HepG2 (cell line): ENCODE measurements at regions not wholly inside any gene's neighbourhood (a gene's known extent, or its start where the extent isn't known, plus 50 kb on each side); places are given as distances from the start of the nearest gene placed in this dataset.
A peak's percentile ranks its signal among the peaks of the same experiment; 100 is the strongest.

Experiments used
- ARID3A ChIP-seq: IDR thresholded peaks from 2 replicates; pipeline ENCODE4 v1.6.1; 2012; ENCODE audit warnings: low read depth, low read length, improper control_type of control experiment
- ATF5 ChIP-seq: sonication (generic); formaldehyde crosslinking; IDR thresholded peaks from 2 replicates; pipeline ENCODE4 v1.4.0; 2020; ENCODE audit warnings: mild to moderate bottlenecking, low read depth, missing genetic modification reagents
- ATRX ChIP-seq: sonication (generic); formaldehyde crosslinking; IDR thresholded peaks from 2 replicates; pipeline ENCODE4 v1.4.0; 2020; ENCODE audit warnings: missing genetic modification reagents, borderline replicate concordance
- BCL6 ChIP-seq: IDR thresholded peaks from 2 replicates; pipeline ENCODE4 v1.6.1; 2016; ENCODE audit warnings: missing genetic modification reagents, missing compliant biosample characterization
- ETV5 ChIP-seq: IDR thresholded peaks from 2 replicates; pipeline ENCODE4 v1.6.1; 2018; ENCODE audit warnings: missing biosample characterization, missing genetic modification reagents, inconsistent platforms, borderline replicate concordance
- FOSL2 ChIP-seq: sonication (generic); formaldehyde crosslinking; IDR thresholded peaks from 2 replicates; pipeline ENCODE4 v1.4.0; 2020; ENCODE audit warnings: missing genetic modification reagents
- FOXA1 ChIP-seq, 2 experiments: fragments of 450-650 bp in 1 of 2; sonication (generic) in 1 of 2; formaldehyde crosslinking in 1 of 2; IDR thresholded peaks; 2 replicates each; pipeline versions ENCODE4 v1.4.0 to v1.6.1; 2016 to 2020; ENCODE audit warnings: missing genetic modification reagents in 1 of 2
- KIAA2018 ChIP-seq: sonication (generic); formaldehyde crosslinking; IDR thresholded peaks from 2 replicates; pipeline ENCODE4 v1.5.0; 2020; ENCODE audit warnings: mild to moderate bottlenecking, missing genetic modification reagents, borderline replicate concordance
- MED1 ChIP-seq: sonication (generic); formaldehyde crosslinking; IDR thresholded peaks from 2 replicates; pipeline ENCODE4 v1.4.0; 2020; ENCODE audit warnings: missing genetic modification reagents
- MIXL1 ChIP-seq: IDR thresholded peaks from 2 replicates; pipeline ENCODE4 v1.6.1; 2016
- PAXIP1 ChIP-seq: sonication (generic); formaldehyde crosslinking; conservative IDR thresholded peaks from 2 replicates; pipeline ENCODE4 v1.4.0; 2020; ENCODE audit warnings: mild to moderate bottlenecking, missing genetic modification reagents, moderate library complexity
- SAFB2 ChIP-seq: sonication (generic); formaldehyde crosslinking; IDR thresholded peaks from 2 replicates; pipeline ENCODE4 v1.5.1; 2020; ENCODE audit warnings: missing genetic modification reagents, low read depth, mild to moderate bottlenecking, borderline replicate concordance
- SAP130 ChIP-seq: IDR thresholded peaks from 2 replicates; pipeline ENCODE4 v1.6.1; 2016; ENCODE audit warnings: low read depth
- TCF7L2 ChIP-seq: IDR thresholded peaks from 2 replicates; pipeline ENCODE4 v1.6.1; 2011; ENCODE audit warnings: mild to moderate bottlenecking, low read depth, low read length, moderate library complexity
- ZMYM4 ChIP-seq: sonication (generic); formaldehyde crosslinking; IDR thresholded peaks from 2 replicates; pipeline ENCODE4 v1.8.1; 2023; ENCODE audit warnings: mild to moderate bottlenecking, missing genetic modification reagents
- ZNF12 ChIP-seq: sonication (generic); formaldehyde crosslinking; IDR thresholded peaks from 2 replicates; pipeline ENCODE4 v1.5.0; 2020; ENCODE audit warnings: missing genetic modification reagents
- ZNF160 ChIP-seq: sonication (generic); formaldehyde crosslinking; IDR thresholded peaks from 2 replicates; pipeline ENCODE4 v1.8.0; 2022; ENCODE audit warnings: mild to moderate bottlenecking, inconsistent platforms, missing genetic modification reagents

GRCh38 chr7:66442385-66442784 lies 186.3 kb upstream of the KCTD7 start (continued):
- peak; percentile 12; the same call in 1 of the 2 replicates for TF ChIP-seq ZNF12 (CRISPR knock-in tag)
- no peak for TF ChIP-seq TCF7L2
- peak; percentile 44; the same call in 1 of the 2 replicates for TF ChIP-seq MED1 (CRISPR knock-in tag)
- 0 out of 2 replicates have a peak, but pooled peaks have one; percentile 16 for TF ChIP-seq BCL6
- TF ChIP-seq FOSL2 (CRISPR knock-in tag) = 0 out of 2 replicates have a peak, but pooled peaks have one; percentile 13
- TF ChIP-seq ARID3A = no peak
- TF ChIP-seq ATF5 (CRISPR knock-in tag) = no peak
- TF ChIP-seq ZMYM4 (CRISPR knock-in tag) = peak; percentile 28; the same call in 1 of the 2 replicates
- 0 out of 2 replicates have a peak, but pooled peaks have one; percentile 32 for TF ChIP-seq MIXL1
- TF ChIP-seq KIAA2018 (CRISPR knock-in tag) = no peak
- TF ChIP-seq ATRX (CRISPR knock-in tag) = no peak
- TF ChIP-seq ZNF160 (CRISPR knock-in tag) = no peak
- peak; percentile 58; the same call in 1 of the 2 replicates for TF ChIP-seq PAXIP1 (CRISPR knock-in tag)
- TF ChIP-seq ETV5 (CRISPR knock-in tag) = peak; percentile 71; the same call in 1 of the 2 replicates
- peak; percentile 50; the same call in 1 of the 2 replicates for TF ChIP-seq SAP130 (CRISPR knock-in tag)
- TF ChIP-seq FOXA1 (IDR thresholded peaks at IDR 0.05) = no peak
- TF ChIP-seq FOXA1 (CRISPR knock-in tag; IDR thresholded peaks at IDR 0.05) = peak; percentile 63
- no peak for TF ChIP-seq SAFB2 (CRISPR knock-in tag)
